ENCODE measurements at regions not wholly inside any gene's neighbourhood (a gene's known extent, or its start where the extent isn't known, plus 50 kb on each side); places are given as distances from the start of the nearest gene placed in this dataset.

- no peaks in the 10 kb centered on the region for H3K9me3 Mint-ChIP-seq (ENCODE audit: low read depth)
- H3K27ac Mint-ChIP-seq (ENCODE audit: unreplicated experiment) = no peak overlapping the region
- peaks cover 11% of the 10 kb centered on the region for H3K4me1 Mint-ChIP-seq (ENCODE audit: low read depth)
- DNase-seq (ENCODE audit: low spot score) = no peak
- H3K27me3 Mint-ChIP-seq (ENCODE audit: low read depth) = peaks cover 10% of the 10 kb centered on the region
- no peak for TF ChIP-seq CTCF (IDR thresholded peaks at IDR 0.05)
- no peaks in the 10 kb centered on the region for H3K36me3 Mint-ChIP-seq (ENCODE audit: low read depth)
- H3K4me3 Mint-ChIP-seq (ENCODE audit: unreplicated experiment) = no peak overlapping the region
Observed at GRCh38 chr7:25326501-25327156, 98.3 kb upstream of the NPVF start.

- Mint-ChIP-seq H3K4me1 (ENCODE audit: low read depth) (no peaks in the 10 kb centered on the region), H3K27me3 (ENCODE audit: low read depth) (peaks cover 2% of the 10 kb centered on the region), H3K36me3 (ENCODE audit: low read depth) (no peaks in the 10 kb centered on the region), H3K9me3 (ENCODE audit: low read depth) (no peaks in the 10 kb centered on the region), H3K27ac (ENCODE audit: unreplicated experiment) (no peak overlapping the region), H3K4me3 (ENCODE audit: unreplicated experiment) (no peak overlapping the region)
- TF ChIP-seq CTCF (IDR thresholded peaks at IDR 0.05) = no peak
- no peak for DNase-seq (ENCODE audit: low spot score)
Observed at GRCh38 chr7:25329815-25330214, 101.5 kb upstream of the NPVF start.

- no peaks in the 10 kb centered on the region for H3K9me3 Mint-ChIP-seq (ENCODE audit: low read depth)
- H3K27ac Mint-ChIP-seq (ENCODE audit: unreplicated experiment) = no peak overlapping the region
- no peaks in the 10 kb centered on the region for H3K4me1 Mint-ChIP-seq (ENCODE audit: low read depth)
- H3K4me3 Mint-ChIP-seq (ENCODE audit: unreplicated experiment) = no peak overlapping the region
- DNase-seq (ENCODE audit: low spot score) = no peak
- H3K27me3 Mint-ChIP-seq (ENCODE audit: low read depth) = peaks cover 2% of the 10 kb centered on the region
- no peak for TF ChIP-seq CTCF (IDR thresholded peaks at IDR 0.05)
- H3K36me3 Mint-ChIP-seq (ENCODE audit: low read depth) = no peaks in the 10 kb centered on the region
Observed at GRCh38 chr7:25333296-25333928, 105.1 kb upstream of the NPVF start.

- no peaks in the 10 kb centered on the region for H3K9me3 Mint-ChIP-seq (ENCODE audit: low read depth)
- H3K27ac Mint-ChIP-seq (ENCODE audit: unreplicated experiment) = no peak overlapping the region
- peaks cover 18% of the 10 kb centered on the region for H3K4me1 Mint-ChIP-seq (ENCODE audit: low read depth)
- no peak for DNase-seq (ENCODE audit: low spot score)
- H3K4me3 Mint-ChIP-seq (ENCODE audit: unreplicated experiment) = no peak overlapping the region
- TF ChIP-seq CTCF (IDR thresholded peaks at IDR 0.05) = no peak
- H3K36me3 Mint-ChIP-seq (ENCODE audit: low read depth) = no peaks in the 10 kb centered on the region
- H3K27me3 Mint-ChIP-seq (ENCODE audit: low read depth) = no peaks in the 10 kb centered on the region
Observed at GRCh38 chr7:25347360-25348066, 119.2 kb upstream of the NPVF start.

- no peak for DNase-seq (ENCODE audit: low spot score)
- no peak overlapping the region for H3K4me3 Mint-ChIP-seq (ENCODE audit: unreplicated experiment)
- no peak overlapping the region for H3K27ac Mint-ChIP-seq (ENCODE audit: unreplicated experiment)
- TF ChIP-seq CTCF (IDR thresholded peaks at IDR 0.05) = no peak
- H3K27me3 Mint-ChIP-seq (ENCODE audit: low read depth) = no peaks in the 10 kb centered on the region
- peaks cover 16% of the 10 kb centered on the region for H3K4me1 Mint-ChIP-seq (ENCODE audit: low read depth)
- no peaks in the 10 kb centered on the region for H3K36me3 Mint-ChIP-seq (ENCODE audit: low read depth)
- H3K9me3 Mint-ChIP-seq (ENCODE audit: low read depth) = no peaks in the 10 kb centered on the region
Observed at GRCh38 chr7:25348104-25348503, 119.8 kb upstream of the NPVF start.

All from chondrocyte (in vitro differentiated cells).